Brain microvascular endothelial cell (primary cell): ENCODE measurements at regions not wholly inside any gene's neighbourhood (a gene's known extent, or its start where the extent isn't known, plus 50 kb on each side); places are given as distances from the start of the nearest gene placed in this dataset.

ENCODE experiments used
- DNase-seq: peaks from one replicate; pipeline ENCODE4 v3.0.0-alpha.2; 2020
- H3K27ac ChIP-seq: fragments of 250-450 bp; sonication (Bioruptor Pico); 2 replicates; pipeline ENCODE4 v1.5.1; 2020; ENCODE audit warnings: mild to moderate bottlenecking, moderate library complexity
- H3K27me3 ChIP-seq: fragments of 250-450 bp; sonication (Bioruptor Pico); replicated peaks from 2 replicates; pipeline ENCODE4 v1.5.1; 2020; ENCODE audit warnings: mild to moderate bottlenecking
- H3K36me3 ChIP-seq: fragments of 250-450 bp; sonication (Bioruptor Pico); replicated peaks from 2 replicates; pipeline ENCODE4 v1.5.1; 2020; ENCODE audit warnings: mild to moderate bottlenecking
- H3K4me3 ChIP-seq: 2 replicates; pipeline ENCODE4 v1.5.1; 2011; ENCODE audit warnings: low read depth, mild to moderate bottlenecking, control low read depth, low read length, moderate library complexity
- CTCF ChIP-seq: IDR thresholded peaks from 2 replicates; pipeline ENCODE4 v1.5.1; 2011; ENCODE audit warnings: low read depth, mild to moderate bottlenecking, moderate library complexity, low read length, control low read depth, inconsistent platforms; ENCODE audit errors: missing control alignments
- in situ Hi-C: cut with HindIII; loops from 2 replicates; pipeline ENCODE4 v1.10.0; 2017; ENCODE audit warnings: low sequenced_read_pairs, low pct_ligation_motif_present

DNA sequence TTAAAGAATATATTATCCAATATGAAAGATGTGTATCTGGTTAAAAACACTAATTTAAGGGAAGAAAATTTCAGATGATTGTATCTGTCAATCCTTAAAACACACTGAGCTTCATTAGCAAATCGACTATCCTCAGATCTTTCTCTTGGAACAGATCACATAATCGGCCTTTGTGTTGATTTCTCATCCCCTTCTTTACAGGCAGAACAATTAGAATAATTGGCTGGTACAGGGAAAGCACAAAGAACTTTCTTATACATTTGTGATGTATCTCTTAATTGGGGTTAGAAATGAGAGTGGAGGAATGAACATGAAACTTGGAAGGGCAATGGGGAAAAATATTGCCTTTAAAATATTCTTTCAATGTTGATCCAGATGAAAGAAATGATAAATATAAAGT, 662.1 kb downstream of the TLE4 start:
- no peak for DNase-seq
- in situ Hi-C loops, result no loop called here
- H3K4me3 ChIP-seq, result no peak overlapping the region
- no peaks in the 10 kb centered on the region for H3K27me3 ChIP-seq
- H3K36me3 ChIP-seq, result no peaks in the 10 kb centered on the region
- no peak for TF ChIP-seq CTCF
- no peak overlapping the region for H3K27ac ChIP-seq

DNA sequence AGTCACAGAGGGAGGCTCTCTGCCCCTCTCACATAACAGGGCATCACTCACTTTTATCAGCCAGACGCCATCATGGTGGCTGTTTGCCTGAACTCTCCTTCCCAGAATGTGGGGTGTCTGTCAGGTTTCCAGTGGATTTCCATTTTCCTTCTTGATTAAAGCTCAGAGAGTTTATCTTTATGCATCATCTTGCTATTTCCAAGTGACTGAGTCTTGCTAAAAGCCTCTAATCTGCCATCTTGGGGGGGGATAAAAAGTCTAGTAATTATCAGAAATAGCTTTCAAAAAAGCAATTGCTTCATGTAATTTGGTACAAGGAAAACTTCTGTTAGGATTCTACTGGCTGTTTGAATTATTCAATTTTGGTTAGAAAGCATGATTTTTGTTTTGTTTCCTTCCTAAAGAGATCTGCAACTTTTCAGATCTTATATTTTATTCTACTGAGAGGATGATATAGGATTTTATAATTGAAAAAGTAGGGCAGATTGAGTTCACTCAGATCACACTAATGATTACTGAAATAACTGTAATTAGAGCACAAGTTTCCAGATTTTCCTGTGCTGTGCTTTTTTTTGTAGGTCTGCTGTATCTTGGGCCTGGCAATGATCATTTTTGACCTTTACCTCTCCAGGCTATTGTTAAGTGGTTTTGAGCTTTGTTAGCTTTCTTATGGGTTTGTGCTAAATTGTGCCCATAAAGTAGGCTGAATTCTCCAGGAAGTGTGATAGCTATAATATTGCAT, 661.5 kb downstream of the TLE4 start:
- in situ Hi-C loops, result no loop called here
- Histone ChIP-seq H3K27ac (no peak overlapping the region), H3K27me3 (no peaks in the 10 kb centered on the region), H3K4me3 (no peak overlapping the region), H3K36me3 (no peaks in the 10 kb centered on the region)
- no peak for TF ChIP-seq CTCF
- DNase-seq, result no peak

DNA sequence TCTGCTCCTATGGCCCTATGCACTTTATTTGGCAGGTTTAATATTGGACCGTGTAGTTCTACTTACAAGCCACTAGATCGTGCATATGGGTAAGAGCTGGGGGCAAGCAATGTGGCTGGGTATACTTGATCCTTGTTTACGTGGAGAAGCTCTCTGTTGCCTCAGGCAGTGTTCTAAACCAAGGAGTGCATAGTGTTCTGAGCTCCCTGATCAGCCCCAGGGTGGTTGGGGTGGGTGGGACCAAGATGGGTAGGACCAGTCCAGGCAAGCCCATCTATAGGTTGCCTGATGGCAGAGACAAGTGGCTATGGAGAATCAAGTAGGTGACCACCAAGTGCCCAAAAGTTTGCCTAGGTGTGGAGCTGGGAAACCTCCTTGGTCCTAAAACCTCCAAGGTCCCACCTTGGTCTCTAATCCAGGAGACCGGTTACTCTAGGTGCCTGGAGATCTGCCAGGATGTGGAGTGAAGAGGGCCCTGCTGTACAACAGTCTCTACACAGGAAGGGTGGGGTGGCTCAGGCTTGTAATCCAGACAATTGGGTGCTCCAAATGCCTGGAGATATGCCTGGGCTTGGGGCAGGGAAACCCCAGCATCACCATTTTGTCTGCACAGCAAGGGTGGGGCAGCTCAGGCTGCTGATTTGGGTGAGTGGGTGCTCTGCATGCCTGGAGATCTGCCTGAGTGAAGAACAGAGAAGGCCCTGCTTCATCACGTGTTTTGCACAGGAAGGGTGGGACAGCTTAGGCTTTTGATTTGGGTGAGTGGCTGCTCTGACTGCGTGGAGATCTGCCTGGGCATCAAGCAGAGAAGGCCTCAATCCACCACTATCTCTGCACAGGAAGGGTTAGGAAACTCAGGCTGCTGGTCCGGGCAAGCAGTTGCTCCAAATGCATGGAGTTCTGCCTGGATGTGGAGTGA, 659.8 kb downstream of the TLE4 start:
- no peak for TF ChIP-seq CTCF
- Histone ChIP-seq H3K4me3 (no peak overlapping the region), H3K27ac (no peak overlapping the region), H3K36me3 (no peaks in the 10 kb centered on the region), H3K27me3 (no peaks in the 10 kb centered on the region)
- DNase-seq, result no peak
- in situ Hi-C loops, result no loop called here

GRCh38 chr9:80223897-80224296, 652.1 kb downstream of the TLE4 start:
- Histone ChIP-seq H3K4me3 (no peak overlapping the region), H3K27ac (no peak overlapping the region), H3K27me3 (no peaks in the 10 kb centered on the region), H3K36me3 (no peaks in the 10 kb centered on the region)
- no peak for TF ChIP-seq CTCF
- in situ Hi-C loops, result no loop called here
- no peak for DNase-seq

DNA sequence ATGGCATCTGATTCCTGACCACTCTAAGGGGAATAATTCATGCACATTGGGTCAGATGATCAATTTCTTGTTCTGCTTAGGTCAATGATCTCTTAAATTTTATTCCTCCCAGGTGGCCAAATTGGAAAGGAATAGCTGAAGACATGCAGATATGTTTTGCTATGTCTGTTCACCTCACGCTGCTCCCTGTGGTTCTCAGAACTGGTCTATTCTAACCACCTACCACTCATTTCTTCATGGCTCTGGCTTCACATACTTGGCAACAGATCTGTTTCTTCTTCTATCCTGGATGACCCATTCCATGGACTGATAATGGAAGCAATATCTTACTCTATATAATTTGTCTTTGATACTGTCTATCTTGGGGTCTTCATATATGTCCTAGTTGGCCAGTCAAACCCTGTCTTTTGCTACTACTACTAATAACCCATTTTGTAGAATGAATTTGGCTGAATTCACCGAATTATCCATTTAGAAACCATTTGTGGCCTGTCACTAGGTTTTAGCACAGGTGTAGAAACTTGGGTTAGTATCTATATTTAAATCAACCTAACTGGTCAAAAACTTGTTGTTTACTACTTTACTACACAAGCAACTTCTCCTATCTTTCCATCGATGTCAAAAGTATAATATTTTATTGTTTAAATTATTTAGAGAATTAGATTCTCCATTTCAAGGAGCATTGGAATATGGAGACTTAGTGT, 650.9 kb downstream of the TLE4 start:
- no peak for DNase-seq
- Histone ChIP-seq H3K4me3 (no peak overlapping the region), H3K27ac (no peak overlapping the region), H3K36me3 (no peaks in the 10 kb centered on the region), H3K27me3 (no peaks in the 10 kb centered on the region)
- no peak for TF ChIP-seq CTCF
- in situ Hi-C loops, result no loop called here
